Neural crest cell (in vitro differentiated cells): ENCODE measurements at regions not wholly inside any gene's neighbourhood (a gene's known extent, or its start where the extent isn't known, plus 50 kb on each side); places are given as distances from the start of the nearest gene placed in this dataset.

Source experiments
- DNase-seq: peaks from one replicate; pipeline ENCODE4 v3.0.0; 2021; ENCODE audit warnings: low read depth, mixed read lengths, low spot score
- H3K27ac Mint-ChIP-seq: one replicate; pipeline ENCODE4 v1.8.0; 2021; ENCODE audit warnings: mild to moderate bottlenecking, mixed read lengths; ENCODE audit not compliant: unreplicated experiment
- H3K27me3 Mint-ChIP-seq: 2 replicates; pipeline ENCODE4 v1.8.0; 2021; ENCODE audit warnings: low read depth, mild to moderate bottlenecking, mixed read lengths
- H3K36me3 Mint-ChIP-seq: 2 replicates; pipeline ENCODE4 v1.8.0; 2021; ENCODE audit warnings: low read depth, mild to moderate bottlenecking, mixed read lengths
- H3K4me1 Mint-ChIP-seq: 2 replicates; pipeline ENCODE4 v1.8.0; 2021; ENCODE audit warnings: mixed read lengths
- H3K4me3 Mint-ChIP-seq: one replicate; pipeline ENCODE4 v1.8.0; 2021; ENCODE audit warnings: mild to moderate bottlenecking, mixed read lengths
- H3K9me3 Mint-ChIP-seq: 2 replicates; pipeline ENCODE4 v1.8.0; 2021; ENCODE audit warnings: mixed read lengths
- TF ChIP-seq, protein P1 (sequence below): fragments of 200-600 bp; sonication (generic); conservative IDR thresholded peaks from 2 replicates; pipeline ENCODE4 v1.5.0; 2021; ENCODE audit warnings: antibody characterized with exemption, mild to moderate bottlenecking

DNA sequence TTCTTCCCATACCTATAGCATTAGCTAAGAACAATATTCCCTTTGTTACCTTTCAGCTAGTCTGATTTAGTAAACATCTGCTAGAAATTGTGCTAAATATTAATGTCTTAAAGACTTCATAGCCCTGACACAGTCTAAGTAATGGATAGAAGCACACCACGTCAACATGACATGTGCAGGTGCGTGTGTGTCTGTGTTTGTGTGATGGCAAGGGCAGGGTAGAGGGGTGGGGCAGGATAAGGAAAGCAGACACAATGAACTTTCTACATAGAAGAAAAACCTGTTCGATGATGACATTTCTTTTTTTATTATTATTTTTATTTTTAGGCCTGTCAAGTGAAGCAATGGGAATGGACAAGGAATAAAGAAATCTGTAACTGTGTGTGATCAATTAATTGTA lies 223.3 kb downstream of the NOL4 start:
- Mint-ChIP-seq H3K4me3 (no peak overlapping the region), H3K27ac (no peak overlapping the region), H3K9me3 (no peaks in the 10 kb centered on the region), H3K27me3 (no peaks in the 10 kb centered on the region), H3K4me1 (no peaks in the 10 kb centered on the region), H3K36me3 (no peaks in the 10 kb centered on the region)
- TF ChIP-seq, protein P1, sequence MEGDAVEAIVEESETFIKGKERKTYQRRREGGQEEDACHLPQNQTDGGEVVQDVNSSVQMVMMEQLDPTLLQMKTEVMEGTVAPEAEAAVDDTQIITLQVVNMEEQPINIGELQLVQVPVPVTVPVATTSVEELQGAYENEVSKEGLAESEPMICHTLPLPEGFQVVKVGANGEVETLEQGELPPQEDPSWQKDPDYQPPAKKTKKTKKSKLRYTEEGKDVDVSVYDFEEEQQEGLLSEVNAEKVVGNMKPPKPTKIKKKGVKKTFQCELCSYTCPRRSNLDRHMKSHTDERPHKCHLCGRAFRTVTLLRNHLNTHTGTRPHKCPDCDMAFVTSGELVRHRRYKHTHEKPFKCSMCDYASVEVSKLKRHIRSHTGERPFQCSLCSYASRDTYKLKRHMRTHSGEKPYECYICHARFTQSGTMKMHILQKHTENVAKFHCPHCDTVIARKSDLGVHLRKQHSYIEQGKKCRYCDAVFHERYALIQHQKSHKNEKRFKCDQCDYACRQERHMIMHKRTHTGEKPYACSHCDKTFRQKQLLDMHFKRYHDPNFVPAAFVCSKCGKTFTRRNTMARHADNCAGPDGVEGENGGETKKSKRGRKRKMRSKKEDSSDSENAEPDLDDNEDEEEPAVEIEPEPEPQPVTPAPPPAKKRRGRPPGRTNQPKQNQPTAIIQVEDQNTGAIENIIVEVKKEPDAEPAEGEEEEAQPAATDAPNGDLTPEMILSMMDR = no peak
- no peak for DNase-seq

DNA sequence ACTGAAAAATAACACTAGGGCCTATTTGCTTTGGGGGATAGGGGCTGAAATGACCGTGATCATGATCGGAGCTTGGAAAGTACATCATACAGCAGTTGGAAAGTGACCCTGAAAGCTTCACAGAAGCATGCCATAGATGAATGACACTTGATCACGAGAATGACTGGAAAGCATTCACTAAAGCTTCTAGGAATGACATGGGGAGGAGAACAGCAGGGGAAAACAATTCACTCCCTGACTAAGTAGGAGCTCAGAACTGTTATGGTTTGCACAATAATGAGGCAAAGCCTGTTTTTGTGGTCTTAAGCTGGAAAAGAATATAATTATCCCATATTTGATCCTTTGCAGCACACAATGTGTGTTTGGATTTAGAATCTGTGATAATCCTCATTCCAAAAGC lies 237.5 kb downstream of the NOL4 start:
- H3K4me3 Mint-ChIP-seq = no peak overlapping the region
- H3K9me3 Mint-ChIP-seq = no peaks in the 10 kb centered on the region
- no peak overlapping the region for H3K27ac Mint-ChIP-seq
- no peaks in the 10 kb centered on the region for H3K27me3 Mint-ChIP-seq
- H3K36me3 Mint-ChIP-seq = no peaks in the 10 kb centered on the region
- no peak for DNase-seq
- peaks cover 6% of the 10 kb centered on the region for H3K4me1 Mint-ChIP-seq
- TF ChIP-seq, protein P1 = no peak

- Mint-ChIP-seq H3K27me3 (no peaks in the 10 kb centered on the region), H3K4me3 (no peak overlapping the region), H3K27ac (no peak overlapping the region), H3K4me1 (peaks cover 6% of the 10 kb centered on the region), H3K36me3 (no peaks in the 10 kb centered on the region), H3K9me3 (no peaks in the 10 kb centered on the region)
- TF ChIP-seq, protein P1 = no peak
- DNase-seq = no peak
These were observed 241.6 kb downstream of the NOL4 start for GRCh38 chr18:33983126-33983525.

DNA sequence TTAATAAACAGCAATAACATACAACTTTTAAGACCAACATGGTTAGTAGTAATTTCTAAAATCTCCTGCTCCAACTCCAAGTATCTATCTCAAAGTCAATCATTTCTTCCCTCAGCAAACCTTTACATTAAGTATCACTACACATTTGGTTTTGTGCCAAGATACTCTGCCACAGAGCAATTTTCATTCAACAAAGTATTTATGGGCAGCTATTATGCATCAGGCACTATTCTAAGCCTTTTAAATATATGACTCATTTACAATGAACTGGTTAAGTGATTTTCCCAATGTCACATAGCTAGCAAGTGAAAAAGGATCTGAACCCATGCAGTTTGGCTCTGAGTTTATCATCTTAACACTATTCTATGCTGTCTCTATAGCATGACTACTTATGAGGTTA lies 264.3 kb downstream of the NOL4 start:
- no peak for DNase-seq
- Mint-ChIP-seq H3K9me3 (no peaks in the 10 kb centered on the region), H3K27me3 (no peaks in the 10 kb centered on the region), H3K4me3 (no peak overlapping the region), H3K27ac (no peak overlapping the region), H3K36me3 (no peaks in the 10 kb centered on the region), H3K4me1 (no peaks in the 10 kb centered on the region)
- TF ChIP-seq, protein P1 = no peak

GRCh38 chr18:33959609-33960008 lies 265.1 kb downstream of the NOL4 start:
- no peaks in the 10 kb centered on the region for H3K27me3 Mint-ChIP-seq
- H3K36me3 Mint-ChIP-seq = no peaks in the 10 kb centered on the region
- H3K9me3 Mint-ChIP-seq = no peaks in the 10 kb centered on the region
- TF ChIP-seq, protein P1 = no peak
- no peak overlapping the region for H3K27ac Mint-ChIP-seq
- no peaks in the 10 kb centered on the region for H3K4me1 Mint-ChIP-seq
- no peak for DNase-seq
- no peak overlapping the region for H3K4me3 Mint-ChIP-seq

- Mint-ChIP-seq H3K9me3 (no peaks in the 10 kb centered on the region), H3K4me3 (no peak overlapping the region), H3K4me1 (no peaks in the 10 kb centered on the region), H3K27me3 (no peaks in the 10 kb centered on the region), H3K36me3 (no peaks in the 10 kb centered on the region), H3K27ac (no peak overlapping the region)
- TF ChIP-seq, protein P1 = no peak
- no peak for DNase-seq
These were observed 267.0 kb downstream of the NOL4 start for GRCh38 chr18:33957707-33958106.
